GM12878 (cell line): ENCODE measurements at regions not wholly inside any gene's neighbourhood (a gene's known extent, or its start where the extent isn't known, plus 50 kb on each side); places are given as distances from the start of the nearest gene placed in this dataset.

Experiments
- ATAC-seq: fragments of 200-7000 bp; cut with Tn5 transposase; 3 replicates; pipeline ENCODE4 v1.9.1; 2020; ENCODE audit warnings: mild to moderate bottlenecking, moderate library complexity
- BruUV-seq: library from RNA; stranded (reverse); fragments of 400-500 nt; replicated peaks from 2 replicates; lab custom pipeline; 2021; lab: Mats Ljungman, UMichigan
- CTCF ChIA-PET: fragments of 300-600 bp; sonication (Branson Sonifier 250); formaldehyde crosslinking; extraction: SDS; loops from one replicate; lab custom pipeline; 2021; ENCODE audit warnings: inconsistent platforms; lab: Yijun Ruan, JAX
- POLR2A ChIA-PET: fragments of 350-600 bp; formaldehyde crosslinking; extraction: SDS; loops from one replicate; lab custom pipeline; 2021; ENCODE audit warnings: inconsistent platforms; lab: Charles Lee
- RAD21 ChIA-PET: fragments of 300-600 bp; sonication (Branson Sonifier 250); formaldehyde crosslinking; loops from one replicate; lab custom pipeline; 2023; ENCODE audit warnings: antibody characterized with exemption; ENCODE audit not compliant: unreplicated experiment; lab: Charles Lee
- SMC1A ChIA-PET: fragments of 300-600 bp; sonication (Branson Sonifier 250); formaldehyde crosslinking; loops from one replicate; lab custom pipeline; 2023; ENCODE audit not compliant: unreplicated experiment, uncharacterized antibody; lab: Charles Lee
- DNase-seq: peaks from one replicate; pipeline ENCODE4 v3.0.0-alpha.2; 2011; ENCODE audit warnings: low read depth, low spot score
- FAIRE-seq: peaks from 3 replicates; lab custom pipeline; 2011; peaks lifted over from hg19 to GRCh38; lab: Jason Lieb, UNC
- H2AFZ ChIP-seq: 2 replicates; pipeline ENCODE4 v1.6.0; 2011; ENCODE audit warnings: low read depth, low read length, control low read depth; ENCODE audit not compliant: control insufficient read depth
- H3K27ac ChIP-seq: 2 replicates; pipeline ENCODE4 v1.5.1; 2011; ENCODE audit warnings: control low read depth; ENCODE audit not compliant: control insufficient read depth, insufficient read depth
- H3K27me3 ChIP-seq, 2 experiments: replicated peaks in 1 of 2; 2 replicates each; pipeline versions ENCODE4 v1.6.0 to v1.6.1; 2011; ENCODE audit warnings: low read length in 1 of 2; ENCODE audit not compliant: control insufficient read depth in 2 of 2, insufficient read depth in 2 of 2
- H3K36me3 ChIP-seq, 2 experiments: 2 replicates each; pipeline ENCODE4 v1.5.1; 2011; ENCODE audit warnings: low read length in 1 of 2; ENCODE audit not compliant: control insufficient read depth in 2 of 2, insufficient read depth in 2 of 2
- H3K4me1 ChIP-seq: 2 replicates; pipeline ENCODE4 v1.6.1; 2011; ENCODE audit warnings: mild to moderate bottlenecking, low read length, moderate library complexity, mixed read lengths; ENCODE audit not compliant: control insufficient read depth, insufficient read depth
- H3K4me2 ChIP-seq: 2 replicates; pipeline ENCODE4 v1.6.0; 2011; ENCODE audit warnings: control low read depth; ENCODE audit not compliant: control insufficient read depth, insufficient read depth
- H3K4me3 ChIP-seq: fragments of 200-600 bp; sonication (generic); 2 replicates; pipeline ENCODE4 v1.5.1; 2016
- H3K79me2 ChIP-seq: 2 replicates; pipeline ENCODE4 v1.6.0; 2011; ENCODE audit warnings: low read length; ENCODE audit not compliant: control insufficient read depth, insufficient read depth
- H3K9ac ChIP-seq: 2 replicates; pipeline ENCODE4 v1.8.0; 2011; ENCODE audit warnings: low read length, control low read depth, mixed read lengths; ENCODE audit not compliant: control insufficient read depth, insufficient read depth
- H3K9me3 ChIP-seq: replicated peaks from 3 replicates; pipeline ENCODE4 v1.5.1; 2011; ENCODE audit warnings: mild to moderate bottlenecking, low read length; ENCODE audit not compliant: control insufficient read depth, insufficient read depth
- H4K20me1 ChIP-seq: 2 replicates; pipeline ENCODE4 v1.6.0; 2011; ENCODE audit not compliant: control insufficient read depth, insufficient read depth
- ATF7 ChIP-seq: fragments of 450-650 bp; IDR thresholded peaks from 2 replicates; pipeline ENCODE4 v1.6.1; 2016; ENCODE audit warnings: low read depth, mild to moderate bottlenecking
- FOXM1 ChIP-seq: IDR thresholded peaks from 2 replicates; pipeline ENCODE4 v1.6.1; 2012; ENCODE audit warnings: low read depth, mild to moderate bottlenecking, inconsistent platforms, low read length, moderate library complexity
- KAT2A ChIP-seq: conservative IDR thresholded peaks from 2 replicates; pipeline ENCODE4 v1.6.1; 2011; ENCODE audit warnings: low read depth, low read length; ENCODE audit not compliant: control insufficient read depth
- RAD21 ChIP-seq: IDR thresholded peaks from 2 replicates; pipeline ENCODE4 v1.6.1; 2011; ENCODE audit warnings: mild to moderate bottlenecking, low read depth, low read length, moderate library complexity; ENCODE audit not compliant: insufficient read depth
- TAF1 ChIP-seq: IDR thresholded peaks from 2 replicates; pipeline ENCODE4 v1.6.1; 2011; ENCODE audit warnings: mild to moderate bottlenecking, low read depth, low read length, borderline replicate concordance
- TBL1XR1 ChIP-seq: IDR thresholded peaks from 2 replicates; pipeline ENCODE4 v1.6.1; 2012; ENCODE audit warnings: low read depth, low read length, improper control_type of control experiment
- USF1 ChIP-seq: IDR thresholded peaks from 2 replicates; pipeline ENCODE4 v1.6.1; 2011; ENCODE audit warnings: borderline replicate concordance, low read depth, mild to moderate bottlenecking, moderate library complexity, mixed read lengths, low read length; ENCODE audit not compliant: insufficient read depth; ENCODE audit errors: extremely low read length
- ZNF217 ChIP-seq: fragments of 450-650 bp; IDR thresholded peaks from 2 replicates; pipeline ENCODE4 v1.6.1; 2017; ENCODE audit warnings: antibody characterized with exemption, mild to moderate bottlenecking
- WGBS: methylation state at CpG from one replicate; pipeline ENCODE4 v1.1.6; 2016; ENCODE audit warnings: low lambda C conversion rate; ENCODE audit not compliant: insufficient replicate concordance, insufficient coverage; ENCODE audit errors: missing lambda C conversion rate; 5-methylcytosine and 5-hydroxymethylcytosine counted together
- in situ Hi-C: fragments of 300-500 bp; cut with MboI; formaldehyde crosslinking; loops from 9 replicates; pipeline ENCODE4 v1.14.3; 2018; ENCODE audit warnings: mixed read lengths
- intact Hi-C: fragments of 100-400 bp; cut with micrococcal nuclease; formaldehyde crosslinking; loops from one replicate; pipeline ENCODE4 v1.14.2; 2022; ENCODE audit not compliant: unreplicated experiment

DNA sequence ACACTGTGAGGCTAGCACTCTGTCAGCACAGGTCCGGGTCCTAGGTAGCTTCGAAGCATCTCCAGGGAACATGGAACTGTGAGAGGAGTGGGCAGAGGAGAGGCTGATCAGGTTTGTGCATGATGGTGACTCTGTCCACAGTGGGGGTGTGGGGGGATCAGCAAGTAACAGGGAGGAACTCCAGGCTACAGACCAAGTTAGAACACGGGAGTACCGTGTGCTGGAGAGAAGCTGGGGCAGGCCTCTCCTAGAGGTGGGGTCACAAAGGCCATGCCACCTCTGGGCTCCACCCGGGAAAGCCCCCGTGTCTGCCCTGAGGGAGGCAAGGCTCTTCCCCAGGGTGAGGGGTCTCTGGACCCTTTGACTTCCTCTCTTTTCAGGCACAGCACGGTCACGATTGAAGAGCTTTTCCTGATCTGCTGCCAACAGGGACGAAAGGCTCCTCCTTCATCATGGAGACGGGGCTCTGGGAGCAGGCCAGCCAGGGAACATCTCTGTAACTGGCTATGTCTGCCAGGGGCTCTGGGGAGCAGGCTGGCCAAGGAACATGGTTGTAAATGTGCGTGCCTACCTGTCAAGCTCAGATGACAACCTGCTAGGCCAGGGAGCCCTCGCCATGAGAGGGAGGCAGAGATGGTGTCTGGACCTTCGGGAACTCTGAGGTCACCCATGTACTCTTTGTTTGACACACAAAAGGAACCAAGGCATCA lies 1476.1 kb downstream of the BRD1 start:
- BruUV-seq: no TSS peak
- Histone ChIP-seq H3K9me3 (no peaks in the 10 kb centered on the region; the same call in 2 of the 3 replicates), H3K9ac (no peak overlapping the region), H3K4me2 (no peak overlapping the region), H3K27ac (no peak overlapping the region), H2AFZ (no peak overlapping the region), H3K79me2 (no peaks in the 10 kb centered on the region), H3K4me1 (no peaks in the 10 kb centered on the region), H3K27me3 (no peaks in the 10 kb centered on the region), H3K36me3 (no peaks in the 10 kb centered on the region), H4K20me1 (no peaks in the 10 kb centered on the region), H3K4me3 (no peak overlapping the region)
- in situ Hi-C loops (no loop called here), intact Hi-C loops (no loop called here)
- WGBS: 9% methylated on average over 13 of the region's 13 CpGs
- TF ChIP-seq FOXM1: no peak
- TF ChIP-seq ATF7: no peak
- TF ChIP-seq TBL1XR1: no peak
- no peak for TF ChIP-seq RAD21
- TF ChIP-seq USF1: no peak
- TF ChIP-seq ZNF217: no peak
- TF ChIP-seq TAF1: no peak
- TF ChIP-seq KAT2A: no peak
- DNase-seq: no peak
- ATAC-seq: no peak
- CTCF ChIA-PET: no interaction called here
- POLR2A ChIA-PET: no interaction called here
- RAD21 ChIA-PET: no interaction called here
- SMC1A ChIA-PET: interaction anchor here (0.6 kb wide), 1 partner anchor 1206 kb away, joined by 3 read pairs; no protein-coding TSS in a partner anchor
- no peak for FAIRE-seq
